OCI-LY7 (cell line): ENCODE measurements at regions not wholly inside any gene's neighbourhood (a gene's known extent, or its start where the extent isn't known, plus 50 kb on each side); places are given as distances from the start of the nearest gene placed in this dataset.
"Not testable (repeated sequence)": the region's sequence is repeated elsewhere in the genome, so short reads cannot be mapped to it uniquely, and the experiment has no call there.

ENCODE experiments used
- BruUV-seq: library from RNA; stranded (reverse); fragments of 400-500 nt; replicated peaks from 2 replicates; lab custom pipeline; 2021; lab: Mats Ljungman, UMichigan
- CTCF ChIA-PET: fragments of 300-600 bp; sonication (Branson Sonifier 250); formaldehyde crosslinking; loops from one replicate; lab custom pipeline; 2022; ENCODE audit warnings: antibody characterized with exemption; ENCODE audit not compliant: unreplicated experiment; lab: Charles Lee
- POLR2A ChIA-PET: fragments of 300-600 bp; sonication (Branson Sonifier 250); formaldehyde crosslinking; loops from one replicate; lab custom pipeline; 2022; ENCODE audit warnings: antibody characterized with exemption; lab: Charles Lee
- DNase-seq: peaks from one replicate; pipeline ENCODE4 v3.0.0-alpha.2; 2015; ENCODE audit warnings: low spot score
- H2AFZ ChIP-seq: fragments of 200-600 bp; sonication (generic), shearing (Covaris generic); 2 replicates; pipeline ENCODE4 v1.6.1; 2014; ENCODE audit warnings: mild to moderate bottlenecking, antibody characterized with exemption, low read length, moderate library complexity
- H3K27ac ChIP-seq: fragments of 200-600 bp; sonication (generic); 2 replicates; pipeline ENCODE4 v1.5.1; 2014; ENCODE audit warnings: mixed run types, low read depth, mild to moderate bottlenecking, moderate library complexity, low read length, inconsistent platforms; ENCODE audit not compliant: poor library complexity, severe bottlenecking
- H3K36me3 ChIP-seq: fragments of 200-600 bp; sonication (generic); 2 replicates; pipeline ENCODE4 v1.6.1; 2014; ENCODE audit warnings: mild to moderate bottlenecking, antibody characterized with exemption, low read length, moderate library complexity, mixed read lengths; ENCODE audit not compliant: insufficient read depth
- H3K4me1 ChIP-seq: fragments of 200-600 bp; sonication (generic); 2 replicates; pipeline ENCODE4 v1.5.1; 2014; ENCODE audit warnings: mild to moderate bottlenecking, low read length; ENCODE audit not compliant: insufficient read depth, poor library complexity, severe bottlenecking
- H3K4me2 ChIP-seq: fragments of 200-600 bp; sonication (generic); 2 replicates; pipeline ENCODE4 v1.6.1; 2014; ENCODE audit warnings: mild to moderate bottlenecking, low read length
- H3K4me3 ChIP-seq: fragments of 200-600 bp; sonication (generic); 2 replicates; pipeline ENCODE4 v1.5.1; 2014; ENCODE audit warnings: mild to moderate bottlenecking, low read depth, low read length; ENCODE audit not compliant: poor library complexity, severe bottlenecking
- H3K79me2 ChIP-seq: fragments of 200-600 bp; sonication (generic); 2 replicates; pipeline ENCODE4 v1.6.1; 2016; ENCODE audit warnings: low read depth, mild to moderate bottlenecking, low read length, moderate library complexity, mixed read lengths; ENCODE audit not compliant: insufficient read depth
- H3K9me2 ChIP-seq: fragments of 200-600 bp; sonication (generic); 2 replicates; pipeline ENCODE4 v1.6.1; 2016; ENCODE audit warnings: mild to moderate bottlenecking, low read length, mixed read lengths; ENCODE audit not compliant: insufficient read depth
- H3K9me3 ChIP-seq: fragments of 200-600 bp; sonication (generic); 2 replicates; pipeline ENCODE4 v1.6.1; 2014; ENCODE audit warnings: mild to moderate bottlenecking, mixed run types, low read length, mixed read lengths
- H4K20me1 ChIP-seq: fragments of 200-600 bp; sonication (generic); 2 replicates; pipeline ENCODE4 v1.6.1; 2014; ENCODE audit warnings: mild to moderate bottlenecking, antibody characterized with exemption, low read length, moderate library complexity, mixed read lengths; ENCODE audit not compliant: insufficient read depth
- EZH2phosphoT487 ChIP-seq: fragments of 200-600 bp; sonication (generic); IDR thresholded peaks from 2 replicates; pipeline ENCODE4 v1.6.1; 2018; ENCODE audit warnings: low read depth, borderline replicate concordance, mild to moderate bottlenecking, mixed run types, antibody characterized with exemption, low read length, moderate library complexity, mixed read lengths
- intact Hi-C: fragments of 100-400 bp; cut with micrococcal nuclease; formaldehyde crosslinking; loops from one replicate; pipeline ENCODE4 v1.10.0; 2022; ENCODE audit not compliant: unreplicated experiment
- TF ChIP-seq, protein P1 (sequence below): fragments of 200-600 bp; sonication (generic); conservative IDR thresholded peaks from 2 replicates; pipeline ENCODE4 v1.5.1; 2014; ENCODE audit warnings: mild to moderate bottlenecking, antibody characterized with exemption, low read length, moderate library complexity, mixed read lengths

DNA sequence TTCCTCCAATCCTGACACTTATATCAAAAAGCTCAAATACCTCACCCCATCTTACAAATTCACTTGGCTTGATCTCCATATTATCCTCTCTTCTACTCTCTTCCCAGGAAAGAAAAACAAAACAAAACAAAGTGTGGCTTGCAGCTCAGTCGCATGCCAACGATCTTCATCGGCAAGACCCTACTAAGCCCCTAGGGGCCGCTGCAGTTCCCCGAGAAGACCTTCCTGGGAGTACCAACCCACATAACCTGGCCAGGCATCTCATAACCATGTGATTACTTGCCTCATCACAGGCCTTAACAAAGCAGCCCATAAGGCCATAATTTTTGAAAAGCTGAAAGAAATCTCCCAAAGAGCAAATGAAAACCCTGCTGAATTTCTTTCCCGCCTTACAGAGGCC lies 103.7 kb downstream of the ZNF92 start:
- Histone ChIP-seq H3K9me2 (no peaks in the 10 kb centered on the region), H3K79me2 (peaks cover 10% of the 10 kb centered on the region; the same call in 1 of the 2 replicates), H3K4me3 (peak overlapping the region; percentile 60), H3K9me3 (peaks cover 68% of the 10 kb centered on the region), H3K4me2 (peak overlapping the region; percentile 75), H3K4me1 (peaks cover 57% of the 10 kb centered on the region), H3K27ac (peak overlapping the region; percentile 98), H2AFZ (no peak overlapping the region), H4K20me1 (no peaks in the 10 kb centered on the region), H3K36me3 (peaks cover 72% of the 10 kb centered on the region)
- intact Hi-C loops: loop anchor here (2.0 to 10.0 kb wide), 3 partner anchors 33 to 1163 kb away; partner anchors contain the start of genes ZNF273 and ZNF736
- TF ChIP-seq, protein P1, sequence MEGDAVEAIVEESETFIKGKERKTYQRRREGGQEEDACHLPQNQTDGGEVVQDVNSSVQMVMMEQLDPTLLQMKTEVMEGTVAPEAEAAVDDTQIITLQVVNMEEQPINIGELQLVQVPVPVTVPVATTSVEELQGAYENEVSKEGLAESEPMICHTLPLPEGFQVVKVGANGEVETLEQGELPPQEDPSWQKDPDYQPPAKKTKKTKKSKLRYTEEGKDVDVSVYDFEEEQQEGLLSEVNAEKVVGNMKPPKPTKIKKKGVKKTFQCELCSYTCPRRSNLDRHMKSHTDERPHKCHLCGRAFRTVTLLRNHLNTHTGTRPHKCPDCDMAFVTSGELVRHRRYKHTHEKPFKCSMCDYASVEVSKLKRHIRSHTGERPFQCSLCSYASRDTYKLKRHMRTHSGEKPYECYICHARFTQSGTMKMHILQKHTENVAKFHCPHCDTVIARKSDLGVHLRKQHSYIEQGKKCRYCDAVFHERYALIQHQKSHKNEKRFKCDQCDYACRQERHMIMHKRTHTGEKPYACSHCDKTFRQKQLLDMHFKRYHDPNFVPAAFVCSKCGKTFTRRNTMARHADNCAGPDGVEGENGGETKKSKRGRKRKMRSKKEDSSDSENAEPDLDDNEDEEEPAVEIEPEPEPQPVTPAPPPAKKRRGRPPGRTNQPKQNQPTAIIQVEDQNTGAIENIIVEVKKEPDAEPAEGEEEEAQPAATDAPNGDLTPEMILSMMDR: peak; percentile 61
- no peak for TF ChIP-seq EZH2phosphoT487
- CTCF ChIA-PET: interaction anchor here (0.6 to 1.1 kb wide), 3 partner anchors 10 to 598 kb away, joined by 3 to 4 read pairs (median 4); no protein-coding TSS in a partner anchor
- no TSS peak for BruUV-seq
- POLR2A ChIA-PET: interaction anchor here (1.0 to 1.3 kb wide), 2 partner anchors 22 to 23 kb away, joined by 3 read pairs; no protein-coding TSS in a partner anchor
- peak; percentile 60 for DNase-seq

DNA sequence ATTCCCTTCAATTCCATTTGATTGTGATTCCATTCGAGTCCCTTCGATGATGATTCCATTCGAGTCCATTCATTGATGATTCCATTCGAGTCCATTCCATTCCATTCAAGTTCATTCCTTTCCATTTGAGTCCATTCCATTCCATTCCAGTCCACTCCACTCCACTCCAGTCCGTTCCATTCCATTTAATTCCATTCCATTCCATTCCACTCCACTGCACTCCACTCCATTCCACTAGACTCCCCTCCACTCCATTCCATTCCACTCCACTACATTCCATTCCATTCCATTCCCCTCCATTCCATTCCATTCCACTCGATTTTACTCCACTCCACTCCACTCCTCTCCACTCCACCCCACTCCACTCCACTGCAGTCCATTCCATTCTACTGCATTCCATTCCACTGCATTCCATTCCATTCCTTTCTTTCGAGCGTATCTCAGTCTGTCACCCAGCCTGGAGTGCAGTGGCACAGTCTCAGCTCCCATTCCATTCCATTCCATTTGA lies 115.7 kb downstream of the ZNF92 start:
- H3K79me2 ChIP-seq: no peaks in the 10 kb centered on the region
- no peak overlapping the region for H3K4me3 ChIP-seq
- TF ChIP-seq EZH2phosphoT487: no peak
- TF ChIP-seq, protein P1: no peak
- H3K4me2 ChIP-seq: no peak overlapping the region
- H3K4me1 ChIP-seq: no peaks in the 10 kb centered on the region
- H3K9me2 ChIP-seq: no peaks in the 10 kb centered on the region
- intact Hi-C loops: no loop called here
- BruUV-seq: no TSS peak
- no peak overlapping the region for H3K27ac ChIP-seq
- H3K36me3 ChIP-seq: peaks cover 33% of the 10 kb centered on the region
- no peaks in the 10 kb centered on the region for H4K20me1 ChIP-seq
- H3K9me3 ChIP-seq: peaks cover 44% of the 10 kb centered on the region
- ChIA-PET CTCF (no interaction called here), POLR2A (no interaction called here)
- no peak overlapping the region for H2AFZ ChIP-seq
- no peak for DNase-seq

DNA sequence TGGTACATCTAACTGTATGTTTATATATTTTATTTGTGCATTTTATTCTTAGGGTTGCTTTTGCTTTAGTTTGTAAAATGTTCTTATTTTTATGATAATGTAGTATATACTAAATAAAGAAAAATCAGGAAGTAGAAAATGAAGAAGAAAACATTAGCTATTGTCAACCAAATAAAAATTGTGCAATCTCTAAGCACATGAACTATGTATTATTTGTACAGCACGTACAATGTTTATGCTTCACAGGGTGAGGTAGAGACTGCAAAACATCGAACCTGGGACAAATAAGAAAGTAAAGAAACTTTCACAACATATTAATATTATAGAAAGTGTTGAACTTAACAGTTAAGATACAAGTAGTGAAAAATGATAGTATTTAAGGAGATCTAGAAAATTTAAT lies 123.0 kb downstream of the ZNF92 start:
- CTCF ChIA-PET, DNase-seq, H4K20me1 ChIP-seq, H3K4me3 ChIP-seq, H3K9me2 ChIP-seq, H3K9me3 ChIP-seq, POLR2A ChIA-PET, H2AFZ ChIP-seq, intact Hi-C loops, H3K27ac ChIP-seq, H3K4me2 ChIP-seq, BruUV-seq: not testable (repeated sequence)
- peaks cover 10% of the 10 kb centered on the region for H3K4me1 ChIP-seq
- peaks cover 33% of the 10 kb centered on the region; the same call in 1 of the 2 replicates for H3K79me2 ChIP-seq
- H3K36me3 ChIP-seq: peaks cover 56% of the 10 kb centered on the region
